ENCODE measurements at regions not wholly inside any gene's neighbourhood (a gene's known extent, or its start where the extent isn't known, plus 50 kb on each side); places are given as distances from the start of the nearest gene placed in this dataset.

- intact Hi-C loops (cut with micrococcal nuclease) (no loop called here), dilution Hi-C loops (cut with MboI; ENCODE audit: extremely low pct_ligation_motif_present, low sequenced_read_pairs) (no loop called here)
- Histone ChIP-seq H3K27me3 (ENCODE audit: control insufficient read depth in 2 of 2, insufficient read depth in 2 of 2, low read length in 2 of 2) (no peaks in the 10 kb centered on the region), H3K4me2 (ENCODE audit: insufficient read depth, low read length) (no peak overlapping the region), H3K36me3 (ENCODE audit: control insufficient read depth in 2 of 2, extremely low read depth in 1 of 2, insufficient read depth in 2 of 2, low read length in 2 of 2) (no peaks in the 10 kb centered on the region), H3K9me3 (replicated peaks; ENCODE audit: control insufficient read depth, insufficient read depth, low read length) (peaks cover 10% of the 10 kb centered on the region), H2AFZ (ENCODE audit: low read depth, low read length) (no peak overlapping the region), H3K4me3 (replicated peaks in 1 of 3; ENCODE audit: insufficient read depth in 1 of 3, low read depth in 1 of 3, low read length in 3 of 3) (no peak overlapping the region), H4K20me1 (replicated peaks; ENCODE audit: control insufficient read depth, extremely low read depth, insufficient read depth, low read length) (no peaks in the 10 kb centered on the region), H3K9ac (replicated peaks; ENCODE audit: extremely low read depth, insufficient read depth, low read length) (no peak overlapping the region), H3K9me1 (replicated peaks; ENCODE audit: control insufficient read depth, extremely low read depth, insufficient read depth, low read length) (no peaks in the 10 kb centered on the region), H3K27ac (ENCODE audit: insufficient read depth, low read depth, low read length) (no peak overlapping the region), H3K4me1 (ENCODE audit: control insufficient read depth, extremely low read depth, insufficient read depth, low read length) (no peaks in the 10 kb centered on the region), H3K79me2 (ENCODE audit: control insufficient read depth, insufficient read depth, low read length) (no peaks in the 10 kb centered on the region)
- TF ChIP-seq JUN (IDR thresholded peaks at IDR 0.05; ENCODE audit: borderline replicate concordance, insufficient read depth, insufficient read length, low read depth) (no peak), MAX (IDR thresholded peaks at IDR 0.05; ENCODE audit: insufficient read depth, insufficient read length) (no peak), CTCF (IDR thresholded peaks at IDR 0.05; ENCODE audit: extremely low read depth in 1 of 2, insufficient read depth in 1 of 2, low read depth in 1 of 2, low read length in 2 of 2) (no peak), POLR2A (IDR thresholded peaks at IDR 0.05; ENCODE audit: low read depth, low read length) (no peak), GATA2 (IDR thresholded peaks at IDR 0.05; ENCODE audit: insufficient read depth, insufficient read length, low read depth, low read length) (no peak), EZH2 (IDR thresholded peaks at IDR 0.05; ENCODE audit: borderline replicate concordance, low read depth, low read length, severe bottlenecking) (no peak), POLR2AphosphoS5 (IDR thresholded peaks at IDR 0.05; ENCODE audit: insufficient read depth, low read depth, low read length) (no peak), FOS (IDR thresholded peaks at IDR 0.05; ENCODE audit: borderline replicate concordance, insufficient read depth, low read length) (no peak), MYC (IDR thresholded peaks at IDR 0.05; ENCODE audit: low read depth, low read length) (no peak)
- no TSS peak for BruUV-seq (replicated peaks)
- CTCF ChIA-PET, result no interaction called here
- DNase-seq (ENCODE audit: low read depth, low spot score) (no peak), FAIRE-seq (no peak)
- POLR2A ChIA-PET, result no interaction called here
Observed at GRCh38 chr2:551621-552020, 125.6 kb downstream of the TMEM18 start.

Data from endothelial cell of umbilical vein (primary cell).